ENCODE measurements at regions not wholly inside any gene's neighbourhood (a gene's known extent, or its start where the extent isn't known, plus 50 kb on each side); places are given as distances from the start of the nearest gene placed in this dataset.
"Not testable (repeated sequence)": the region's sequence is repeated elsewhere in the genome, so short reads cannot be mapped to it uniquely, and the experiment has no call there.

GRCh38 chr5:63400079-63400478 lies 562.2 kb downstream of the HTR1A start:
- no peak for DNase-seq
- H3K36me3 Mint-ChIP-seq, result no peaks in the 10 kb centered on the region
- peaks cover 0 to 10% (median 0%) of the 10 kb centered on the region in 7 donors for H3K9me3 Mint-ChIP-seq

DNA sequence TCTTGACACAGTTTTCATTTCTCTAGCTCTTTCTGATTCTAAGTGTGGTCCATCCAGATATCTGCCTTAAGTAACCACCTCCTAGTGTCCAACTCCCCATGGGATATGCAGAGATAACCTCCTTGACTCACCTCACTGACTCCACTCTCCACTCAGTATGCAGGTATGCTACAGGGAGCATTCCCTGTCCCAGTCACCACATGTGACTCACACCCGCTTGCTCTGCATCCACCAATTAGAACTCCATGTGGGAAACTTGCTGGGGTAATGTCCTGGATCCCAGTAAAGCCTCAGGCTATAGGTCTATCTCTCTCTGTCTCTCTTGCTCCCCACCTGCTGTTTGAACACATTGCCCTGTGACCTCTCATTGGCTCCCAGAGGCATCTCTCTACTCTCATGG lies 563.9 kb downstream of the HTR1A start:
- ATAC-seq (ENCODE audit: low read depth in 2 of 2) (no peak), DNase-seq (no peak)
- Histone ChIP-seq H3K4me3 (ENCODE audit: low read depth, low read length) (no peak overlapping the region), H3K9me3 (ENCODE audit: control insufficient read depth in 2 of 2, low read length in 2 of 2) (no peaks in the 10 kb centered on the region), H3K36me3 (ENCODE audit: control insufficient read depth, insufficient read depth, low read length) (no peaks in the 10 kb centered on the region), H3K4me1 (ENCODE audit: control insufficient read depth, insufficient read depth, low read length, poor library complexity, severe bottlenecking) (no peaks in the 10 kb centered on the region), H3K27ac (ENCODE audit: insufficient read depth, low read length, poor library complexity, severe bottlenecking) (no peak overlapping the region), H3K27me3 (ENCODE audit: control insufficient read depth, insufficient read depth, low read length) (no peaks in the 10 kb centered on the region)
- peaks cover 0 to 5% (median 0%) of the 10 kb centered on the region in 7 donors for H3K9me3 Mint-ChIP-seq
- H3K27me3 Mint-ChIP-seq, result no peaks in the 10 kb centered on the region
- no peak overlapping the region for H3K4me3 Mint-ChIP-seq
- no peaks in the 10 kb centered on the region for H3K4me1 Mint-ChIP-seq
- H3K27ac Mint-ChIP-seq, result no peak overlapping the region
- H3K36me3 Mint-ChIP-seq, result no peaks in the 10 kb centered on the region

More at GRCh38 chr5:63400079-63400478, 562.2 kb downstream of the HTR1A start:
- Mint-ChIP-seq H3K27me3 (no peaks in the 10 kb centered on the region), H3K4me1 (no peaks in the 10 kb centered on the region), H3K4me3 (no peak overlapping the region), H3K27ac (no peak overlapping the region)
- H3K27ac ChIP-seq (ENCODE audit: insufficient read depth, low read length, poor library complexity, severe bottlenecking), result no peak overlapping the region
- H3K9me3 ChIP-seq (ENCODE audit: control insufficient read depth in 2 of 2, low read length in 2 of 2), result no peaks in the 10 kb centered on the region
- no peak overlapping the region for H3K4me3 ChIP-seq (ENCODE audit: low read depth, low read length)
- no peaks in the 10 kb centered on the region for H3K4me1 ChIP-seq (ENCODE audit: control insufficient read depth, insufficient read depth, low read length, poor library complexity, severe bottlenecking)
- H3K27me3 ChIP-seq (ENCODE audit: control insufficient read depth, insufficient read depth, low read length), result no peaks in the 10 kb centered on the region
- no peak for ATAC-seq (ENCODE audit: low read depth in 2 of 2)
- no peaks in the 10 kb centered on the region for H3K36me3 ChIP-seq (ENCODE audit: control insufficient read depth, insufficient read depth, low read length)

DNA sequence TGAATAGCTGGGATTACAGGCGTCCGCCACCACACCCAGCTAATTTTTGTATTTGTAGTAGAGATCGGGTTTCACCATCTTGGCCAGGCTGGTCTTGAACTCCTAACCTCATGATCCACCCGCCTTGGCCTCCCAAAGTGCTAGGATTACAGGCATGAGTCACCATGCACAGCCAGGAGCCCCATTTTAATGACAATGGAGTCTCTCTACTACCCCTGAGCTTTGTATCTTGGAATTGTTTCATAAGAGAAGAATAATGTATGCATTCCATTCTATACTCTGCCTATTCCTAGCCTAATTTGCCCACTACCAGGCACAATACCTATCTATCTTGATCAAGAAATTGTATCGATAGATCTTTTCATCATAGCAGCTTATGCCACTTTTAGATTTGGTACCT lies 574.1 kb downstream of the HTR1A start:
- H3K4me1 ChIP-seq (ENCODE audit: control insufficient read depth, insufficient read depth, low read length, poor library complexity, severe bottlenecking); DNase-seq; H3K36me3 Mint-ChIP-seq; H3K4me3 ChIP-seq (ENCODE audit: low read depth, low read length); H3K27ac Mint-ChIP-seq; H3K9me3 Mint-ChIP-seq; H3K4me3 Mint-ChIP-seq; H3K27me3 Mint-ChIP-seq; H3K4me1 Mint-ChIP-seq; H3K9me3 ChIP-seq (ENCODE audit: control insufficient read depth in 2 of 2, low read length in 2 of 2); ATAC-seq (ENCODE audit: low read depth in 2 of 2); H3K36me3 ChIP-seq (ENCODE audit: control insufficient read depth, insufficient read depth, low read length); H3K27me3 ChIP-seq (ENCODE audit: control insufficient read depth, insufficient read depth, low read length); H3K27ac ChIP-seq (ENCODE audit: insufficient read depth, low read length, poor library complexity, severe bottlenecking): not testable (repeated sequence)

- Histone ChIP-seq H3K27ac (ENCODE audit: insufficient read depth, low read length, poor library complexity, severe bottlenecking) (no peak overlapping the region), H3K36me3 (ENCODE audit: control insufficient read depth, insufficient read depth, low read length) (no peaks in the 10 kb centered on the region), H3K27me3 (ENCODE audit: control insufficient read depth, insufficient read depth, low read length) (no peaks in the 10 kb centered on the region), H3K9me3 (ENCODE audit: control insufficient read depth in 2 of 2, low read length in 2 of 2) (no peaks in the 10 kb centered on the region), H3K4me3 (ENCODE audit: low read depth, low read length) (no peak overlapping the region), H3K4me1 (ENCODE audit: control insufficient read depth, insufficient read depth, low read length, poor library complexity, severe bottlenecking) (no peaks in the 10 kb centered on the region)
- DNase-seq, result no peak
- no peak overlapping the region for H3K4me3 Mint-ChIP-seq
- ATAC-seq (ENCODE audit: low read depth in 2 of 2), result no peak
- no peak overlapping the region for H3K27ac Mint-ChIP-seq
- no peaks in the 10 kb centered on the region for H3K27me3 Mint-ChIP-seq
- no peaks in the 10 kb centered on the region for H3K4me1 Mint-ChIP-seq
- H3K9me3 Mint-ChIP-seq, result peaks cover 0 to 16% (median 5%) of the 10 kb centered on the region in 7 donors
- no peaks in the 10 kb centered on the region for H3K36me3 Mint-ChIP-seq
Measured at GRCh38 chr5:63375851-63376250, 586.4 kb downstream of the HTR1A start.

DNA sequence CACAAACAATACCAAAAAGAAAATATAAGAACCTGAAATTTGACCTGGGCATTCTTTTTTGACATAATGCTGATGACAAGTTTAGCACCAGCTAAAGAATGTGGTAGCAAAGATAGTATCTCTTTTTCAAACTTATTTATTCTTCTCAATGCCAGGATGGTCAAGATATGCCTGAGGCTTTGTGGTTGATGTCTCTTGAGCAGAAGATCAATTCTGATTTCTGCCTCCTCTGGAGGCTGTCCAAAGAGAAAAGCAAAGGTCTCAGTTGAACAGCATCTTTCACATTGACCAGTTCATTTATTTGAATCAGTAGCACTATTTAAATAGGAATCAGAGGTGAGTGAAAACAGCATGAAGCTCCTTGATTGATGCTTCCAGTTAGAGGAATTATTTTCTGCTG lies 588.2 kb downstream of the HTR1A start:
- H3K27ac Mint-ChIP-seq, result no peak overlapping the region
- no peaks in the 10 kb centered on the region for H3K27me3 Mint-ChIP-seq
- H3K9me3 Mint-ChIP-seq, result peaks cover 0 to 10% (median 3%) of the 10 kb centered on the region in 7 donors
- no peak for ATAC-seq (ENCODE audit: low read depth in 2 of 2)
- H3K9me3 ChIP-seq (ENCODE audit: control insufficient read depth in 2 of 2, low read length in 2 of 2), result no peaks in the 10 kb centered on the region
- H3K27ac ChIP-seq (ENCODE audit: insufficient read depth, low read length, poor library complexity, severe bottlenecking), result no peak overlapping the region
- no peak for DNase-seq
- no peaks in the 10 kb centered on the region for H3K36me3 ChIP-seq (ENCODE audit: control insufficient read depth, insufficient read depth, low read length)
- H3K4me1 ChIP-seq (ENCODE audit: control insufficient read depth, insufficient read depth, low read length, poor library complexity, severe bottlenecking), result no peaks in the 10 kb centered on the region
- no peaks in the 10 kb centered on the region for H3K27me3 ChIP-seq (ENCODE audit: control insufficient read depth, insufficient read depth, low read length)
- no peak overlapping the region for H3K4me3 Mint-ChIP-seq
- no peak overlapping the region for H3K4me3 ChIP-seq (ENCODE audit: low read depth, low read length)
- no peaks in the 10 kb centered on the region for H3K36me3 Mint-ChIP-seq
- no peaks in the 10 kb centered on the region for H3K4me1 Mint-ChIP-seq

GRCh38 chr5:63351164-63351563 lies 611.1 kb downstream of the HTR1A start:
- Histone ChIP-seq H3K27me3 (ENCODE audit: control insufficient read depth, insufficient read depth, low read length) (no peaks in the 10 kb centered on the region), H3K4me1 (ENCODE audit: control insufficient read depth, insufficient read depth, low read length, poor library complexity, severe bottlenecking) (no peaks in the 10 kb centered on the region), H3K4me3 (ENCODE audit: low read depth, low read length) (no peak overlapping the region), H3K36me3 (ENCODE audit: control insufficient read depth, insufficient read depth, low read length) (no peaks in the 10 kb centered on the region), H3K27ac (ENCODE audit: insufficient read depth, low read length, poor library complexity, severe bottlenecking) (no peak overlapping the region), H3K9me3 (ENCODE audit: control insufficient read depth in 2 of 2, low read length in 2 of 2) (no peaks in the 10 kb centered on the region)
- Mint-ChIP-seq H3K4me1 (no peaks in the 10 kb centered on the region), H3K27me3 (no peaks in the 10 kb centered on the region), H3K4me3 (no peak overlapping the region), H3K9me3 (peaks cover 0 to 11% (median 4%) of the 10 kb centered on the region in 7 donors), H3K27ac (no peak overlapping the region), H3K36me3 (no peaks in the 10 kb centered on the region)
- ATAC-seq (ENCODE audit: low read depth in 2 of 2) (no peak), DNase-seq (no peak)

- Histone ChIP-seq H3K4me3 (ENCODE audit: low read depth, low read length) (no peak overlapping the region), H3K4me1 (ENCODE audit: control insufficient read depth, insufficient read depth, low read length, poor library complexity, severe bottlenecking) (no peaks in the 10 kb centered on the region), H3K27me3 (ENCODE audit: control insufficient read depth, insufficient read depth, low read length) (no peaks in the 10 kb centered on the region), H3K36me3 (ENCODE audit: control insufficient read depth, insufficient read depth, low read length) (no peaks in the 10 kb centered on the region), H3K27ac (ENCODE audit: insufficient read depth, low read length, poor library complexity, severe bottlenecking) (no peak overlapping the region), H3K9me3 (ENCODE audit: control insufficient read depth in 2 of 2, low read length in 2 of 2) (no peaks in the 10 kb centered on the region)
- Mint-ChIP-seq H3K36me3 (no peaks in the 10 kb centered on the region), H3K9me3 (peaks cover 2 to 14% (median 5%) of the 10 kb centered on the region in 7 donors), H3K4me3 (no peak overlapping the region), H3K4me1 (no peaks in the 10 kb centered on the region), H3K27me3 (no peaks in the 10 kb centered on the region), H3K27ac (no peak overlapping the region)
- no peak for ATAC-seq (ENCODE audit: low read depth in 2 of 2)
- no peak for DNase-seq
Measured at GRCh38 chr5:63346451-63346850, 615.8 kb downstream of the HTR1A start.

GRCh38 chr5:63341442-63341841 lies 620.8 kb downstream of the HTR1A start:
- Mint-ChIP-seq H3K4me1 (no peaks in the 10 kb centered on the region), H3K27me3 (no peaks in the 10 kb centered on the region), H3K27ac (no peak overlapping the region), H3K9me3 (peaks cover 0 to 14% (median 7%) of the 10 kb centered on the region in 7 donors), H3K4me3 (no peak overlapping the region), H3K36me3 (no peaks in the 10 kb centered on the region)
- Histone ChIP-seq H3K4me3 (ENCODE audit: low read depth, low read length) (no peak overlapping the region), H3K4me1 (ENCODE audit: control insufficient read depth, insufficient read depth, low read length, poor library complexity, severe bottlenecking) (no peaks in the 10 kb centered on the region), H3K27ac (ENCODE audit: insufficient read depth, low read length, poor library complexity, severe bottlenecking) (no peak overlapping the region), H3K27me3 (ENCODE audit: control insufficient read depth, insufficient read depth, low read length) (no peaks in the 10 kb centered on the region), H3K36me3 (ENCODE audit: control insufficient read depth, insufficient read depth, low read length) (no peaks in the 10 kb centered on the region), H3K9me3 (ENCODE audit: control insufficient read depth in 2 of 2, low read length in 2 of 2) (peaks cover 0 to 2% of the 10 kb centered on the region in 2 experiments)
- no peak for ATAC-seq (ENCODE audit: low read depth in 2 of 2)
- no peak for DNase-seq
